ENCODE measurements at regions not wholly inside any gene's neighbourhood (a gene's known extent, or its start where the extent isn't known, plus 50 kb on each side); places are given as distances from the start of the nearest gene placed in this dataset.

- ChIA-PET RAD21 (ENCODE audit: low non-redundant PET in 1 of 2, low total read pairs in 2 of 2, uncharacterized antibody in 2 of 2, unreplicated experiment in 2 of 2) (no interaction called here), CTCF (no interaction called here), POLR2A (no interaction called here)
- no peak overlapping the region for H2AFZ ChIP-seq (ENCODE audit: low read depth, low read length, poor library complexity, severe bottlenecking)
- H3K9ac ChIP-seq (ENCODE audit: low read length) = no peak overlapping the region
- no TSS peak for BruUV-seq (replicated peaks)
- no peak for ATAC-seq
- H3K36me3 ChIP-seq (ENCODE audit: control insufficient read depth in 1 of 2, insufficient read depth in 2 of 2, low read length in 2 of 2) = no peaks in the 10 kb centered on the region
- H3K4me3 ChIP-seq (replicated peaks in 1 of 2; ENCODE audit: low read depth in 1 of 2, low read length in 2 of 2) = no peak overlapping the region
- intact Hi-C loops (cut with micrococcal nuclease) = no loop called here
- H3K9me3 ChIP-seq (ENCODE audit: control insufficient read depth in 1 of 2, insufficient read depth in 1 of 2, low read depth in 1 of 2, low read length in 2 of 2) = no peaks in the 10 kb centered on the region
- no peaks in the 10 kb centered on the region for H3K79me2 ChIP-seq (ENCODE audit: insufficient read depth, low read length)
- peaks cover 0 to 6% of the 10 kb centered on the region in 2 experiments; a peak in 1 of 4 replicates for H3K4me1 ChIP-seq (ENCODE audit: control insufficient read depth in 1 of 2, insufficient read depth in 2 of 2, low read length in 2 of 2)
- H3K9me2 ChIP-seq (ENCODE audit: insufficient read depth) = no peaks in the 10 kb centered on the region
- no peak overlapping the region for H3K4me2 ChIP-seq (ENCODE audit: low read length)
- no peak overlapping the region for H3K27ac ChIP-seq (ENCODE audit: low read depth, low read length)
- H4K20me1 ChIP-seq (ENCODE audit: insufficient read depth) = no peaks in the 10 kb centered on the region
- DNase-seq (ENCODE audit: low read depth, low spot score) = no peak
- TF ChIP-seq SRF (IDR thresholded peaks at IDR 0.05; ENCODE audit: low read depth) (no peak), MAX (IDR thresholded peaks at IDR 0.05) (no peak), EGR1 (IDR thresholded peaks at IDR 0.05; ENCODE audit: low read depth) (no peak), ZBTB33 (IDR thresholded peaks at IDR 0.05; ENCODE audit: extremely low read depth, insufficient replicate concordance, low read length) (no peak), REST (IDR thresholded peaks at IDR 0.05; ENCODE audit: low read depth) (no peak), SP1 (IDR thresholded peaks at IDR 0.05; ENCODE audit: low read depth) (no peak), CEBPB (IDR thresholded peaks at IDR 0.05; ENCODE audit: low read depth) (no peak), RAD21 (IDR thresholded peaks at IDR 0.05; ENCODE audit: low read depth) (no peak), JUND (IDR thresholded peaks at IDR 0.05) (no peak), YY1 (IDR thresholded peaks at IDR 0.05; ENCODE audit: extremely low read depth, insufficient replicate concordance, low read depth, low read length) (no peak)
- no peaks in the 10 kb centered on the region for H3K27me3 ChIP-seq (ENCODE audit: insufficient read depth, low read length)
Observed at GRCh38 chr17:36825113-36825512, 112.2 kb upstream of the LHX1 start.
